Vagina (tissue), 2 donors: ENCODE measurements at regions not wholly inside any gene's neighbourhood (a gene's known extent, or its start where the extent isn't known, plus 50 kb on each side); places are given as distances from the start of the nearest gene placed in this dataset.

Source experiments
- CTCF ChIP-seq, 3 experiments: fragments of 450-650 bp in 2 of 3; fragments of 200-600 bp in 1 of 3; sonication (generic) in 1 of 3; IDR thresholded peaks; one replicate each; pipeline ENCODE4 v1.5.1; 2017 to 2019; ENCODE audit warnings: antibody characterized with exemption in 3 of 3, mild to moderate bottlenecking in 2 of 3, moderate library complexity in 2 of 3
- POLR2A ChIP-seq, 2 donors: fragments of 450-650 bp; IDR thresholded peaks; one replicate each; pipeline ENCODE4 v1.6.1; 2017; ENCODE audit warnings: antibody characterized with exemption in 2 of 2, mild to moderate bottlenecking in 2 of 2, moderate library complexity in 2 of 2
- POLR2AphosphoS5 ChIP-seq, 2 donors: sonication (generic); formaldehyde crosslinking; IDR thresholded peaks; one replicate each; pipeline ENCODE4 v1.9.0; 2017; ENCODE audit warnings: antibody characterized with exemption in 2 of 2, mild to moderate bottlenecking in 2 of 2, low read depth in 1 of 2; ENCODE audit not compliant: insufficient read depth in 1 of 2

- TF ChIP-seq CTCF (IDR thresholded peaks at IDR 0.05), result peak in 2 of 3 experiments; percentile 18 to 20
- no peak for TF ChIP-seq POLR2AphosphoS5 (IDR thresholded peaks at IDR 0.05; ENCODE audit: insufficient read depth in 1 of 2, low read depth in 1 of 2)
- no peak for TF ChIP-seq POLR2A (IDR thresholded peaks at IDR 0.05)
These were observed 52.6 kb upstream of the MAFB start for GRCh38 chr20:40741507-40742106.
